ENCODE measurements at regions not wholly inside any gene's neighbourhood (a gene's known extent, or its start where the extent isn't known, plus 50 kb on each side); places are given as distances from the start of the nearest gene placed in this dataset.

- Histone ChIP-seq H3K27ac (ENCODE audit: low read depth in 2 of 2, low read length in 2 of 2) (no peak overlapping the region), H3K4me3 (ENCODE audit: low read length in 3 of 3) (no peak overlapping the region), H3K9ac (ENCODE audit: low read length in 3 of 3) (no peak overlapping the region), H3K4me1 (ENCODE audit: control insufficient read depth in 2 of 3, insufficient read depth in 2 of 3, low read depth in 1 of 3, low read length in 3 of 3) (no peaks in the 10 kb centered on the region), H3K27me3 (ENCODE audit: control insufficient read depth, insufficient read depth, low read length) (no peaks in the 10 kb centered on the region), H3K9me3 (ENCODE audit: control insufficient read depth in 2 of 3, insufficient read depth in 1 of 3, low read length in 3 of 3) (no peaks in the 10 kb centered on the region), H3K36me3 (ENCODE audit: control insufficient read depth in 2 of 3, insufficient read depth in 3 of 3, low read length in 3 of 3) (no peaks in the 10 kb centered on the region)
- DNase-seq (no peak), FAIRE-seq (no peak)
- intact Hi-C loops (cut with DNase I) = no loop called here
- no peak for TF ChIP-seq CTCF (IDR thresholded peaks at IDR 0.05; ENCODE audit: borderline replicate concordance, extremely low read depth, insufficient read depth)
These were observed 64.4 kb upstream of the PLEKHG1 start for GRCh38 chr6:150535151-150535804.

- Histone ChIP-seq H3K36me3 (ENCODE audit: control insufficient read depth in 2 of 3, insufficient read depth in 3 of 3, low read length in 3 of 3) (no peaks in the 10 kb centered on the region), H3K27me3 (ENCODE audit: control insufficient read depth, insufficient read depth, low read length) (no peaks in the 10 kb centered on the region), H3K9me3 (ENCODE audit: control insufficient read depth in 2 of 3, insufficient read depth in 1 of 3, low read length in 3 of 3) (no peaks in the 10 kb centered on the region), H3K4me1 (ENCODE audit: control insufficient read depth in 2 of 3, insufficient read depth in 2 of 3, low read depth in 1 of 3, low read length in 3 of 3) (no peaks in the 10 kb centered on the region), H3K9ac (ENCODE audit: low read length in 3 of 3) (no peak overlapping the region), H3K27ac (ENCODE audit: low read depth in 2 of 2, low read length in 2 of 2) (no peak overlapping the region), H3K4me3 (ENCODE audit: low read length in 3 of 3) (no peak overlapping the region)
- TF ChIP-seq CTCF (IDR thresholded peaks at IDR 0.05; ENCODE audit: borderline replicate concordance, extremely low read depth, insufficient read depth) = no peak
- DNase-seq = no peak
- FAIRE-seq = no peak
- intact Hi-C loops (cut with DNase I) = no loop called here
These were observed 63.9 kb upstream of the PLEKHG1 start for GRCh38 chr6:150535818-150536220.

- no peak overlapping the region for H3K27ac ChIP-seq (ENCODE audit: low read depth in 2 of 2, low read length in 2 of 2)
- no peak for TF ChIP-seq CTCF (IDR thresholded peaks at IDR 0.05; ENCODE audit: borderline replicate concordance, extremely low read depth, insufficient read depth)
- no peaks in the 10 kb centered on the region for H3K9me3 ChIP-seq (ENCODE audit: control insufficient read depth in 2 of 3, insufficient read depth in 1 of 3, low read length in 3 of 3)
- H3K27me3 ChIP-seq (ENCODE audit: control insufficient read depth, insufficient read depth, low read length) = no peaks in the 10 kb centered on the region
- H3K4me1 ChIP-seq (ENCODE audit: control insufficient read depth in 2 of 3, insufficient read depth in 2 of 3, low read depth in 1 of 3, low read length in 3 of 3) = no peaks in the 10 kb centered on the region
- H3K9ac ChIP-seq (ENCODE audit: low read length in 3 of 3) = no peak overlapping the region
- intact Hi-C loops (cut with DNase I) = no loop called here
- H3K4me3 ChIP-seq (ENCODE audit: low read length in 3 of 3) = no peak overlapping the region
- H3K36me3 ChIP-seq (ENCODE audit: control insufficient read depth in 2 of 3, insufficient read depth in 3 of 3, low read length in 3 of 3) = no peaks in the 10 kb centered on the region
- FAIRE-seq (no peak), DNase-seq (no peak)
These were observed 62.9 kb upstream of the PLEKHG1 start for GRCh38 chr6:150536835-150537234.

- Histone ChIP-seq H3K4me3 (ENCODE audit: low read length in 3 of 3) (no peak overlapping the region), H3K9ac (ENCODE audit: low read length in 3 of 3) (no peak overlapping the region), H3K4me1 (ENCODE audit: control insufficient read depth in 2 of 3, insufficient read depth in 2 of 3, low read depth in 1 of 3, low read length in 3 of 3) (no peaks in the 10 kb centered on the region), H3K27ac (ENCODE audit: low read depth in 2 of 2, low read length in 2 of 2) (no peak overlapping the region), H3K9me3 (ENCODE audit: control insufficient read depth in 2 of 3, insufficient read depth in 1 of 3, low read length in 3 of 3) (no peaks in the 10 kb centered on the region), H3K27me3 (ENCODE audit: control insufficient read depth, insufficient read depth, low read length) (no peaks in the 10 kb centered on the region), H3K36me3 (ENCODE audit: control insufficient read depth in 2 of 3, insufficient read depth in 3 of 3, low read length in 3 of 3) (no peaks in the 10 kb centered on the region)
- FAIRE-seq (no peak), DNase-seq (no peak)
- intact Hi-C loops (cut with DNase I) = no loop called here
- no peak for TF ChIP-seq CTCF (IDR thresholded peaks at IDR 0.05; ENCODE audit: borderline replicate concordance, extremely low read depth, insufficient read depth)
These were observed 62.2 kb upstream of the PLEKHG1 start for GRCh38 chr6:150537491-150537890.
